ENCODE measurements at regions not wholly inside any gene's neighbourhood (a gene's known extent, or its start where the extent isn't known, plus 50 kb on each side); places are given as distances from the start of the nearest gene placed in this dataset.
A peak's percentile ranks its signal among the peaks of the same experiment; 100 is the strongest.

DNA sequence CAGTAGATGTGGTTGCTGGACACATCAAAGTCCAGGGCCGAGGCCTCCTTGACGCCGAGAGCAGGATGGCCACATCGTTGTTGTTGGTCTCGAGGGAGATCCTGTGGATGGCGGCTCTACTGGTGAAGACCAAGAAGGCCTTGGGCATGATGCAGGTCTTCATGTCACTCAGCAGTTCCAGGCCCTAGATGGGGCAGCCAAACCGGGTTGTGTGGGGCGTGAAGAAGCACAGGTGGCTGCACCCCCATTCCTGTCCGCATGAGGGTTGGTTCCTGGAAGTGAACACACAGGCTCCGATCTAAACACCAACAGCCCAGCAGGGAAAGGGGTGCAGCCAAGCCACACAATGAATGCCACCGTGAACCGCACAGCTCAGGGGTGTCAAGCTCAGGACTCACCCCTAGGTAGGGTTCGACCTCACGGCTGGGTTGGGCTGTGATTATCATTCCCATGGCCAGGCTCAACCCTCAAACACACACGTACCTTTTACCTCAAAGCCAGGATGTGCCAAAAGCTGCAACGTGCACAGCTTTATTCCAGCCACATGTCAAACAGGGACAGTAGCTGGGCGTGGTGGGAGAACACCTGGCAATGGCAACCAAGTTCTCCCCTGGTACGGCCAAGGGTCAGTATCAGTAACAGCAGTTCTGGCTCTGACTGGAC is 132.3 kb downstream of the CRYBB2 start:
- no peak for DNase-seq

DNA sequence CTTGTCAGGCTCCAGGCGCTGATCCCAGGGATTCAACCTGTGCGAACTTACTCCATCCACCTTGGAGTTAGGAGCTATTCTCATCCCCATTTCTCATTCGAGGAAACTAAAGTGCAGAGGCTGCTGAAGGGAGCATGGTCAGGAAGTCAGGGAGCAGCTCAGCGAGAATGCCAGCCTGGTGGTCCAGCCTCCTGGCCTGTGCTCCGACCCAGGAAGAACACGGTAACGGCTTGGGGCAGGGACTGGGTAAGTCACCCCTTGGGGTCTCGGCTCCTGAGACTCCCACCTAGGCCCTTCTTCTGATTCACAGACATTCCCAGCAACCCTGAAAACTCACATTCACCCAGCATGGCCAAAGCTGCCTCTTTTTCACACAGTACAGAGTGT is 132.8 kb downstream of the CRYBB2 start:
- no peak for DNase-seq

GRCh38 chr22:25353516-25354445 is 134.3 kb downstream of the CRYBB2 start:
- DNase-seq: no peak

DNA sequence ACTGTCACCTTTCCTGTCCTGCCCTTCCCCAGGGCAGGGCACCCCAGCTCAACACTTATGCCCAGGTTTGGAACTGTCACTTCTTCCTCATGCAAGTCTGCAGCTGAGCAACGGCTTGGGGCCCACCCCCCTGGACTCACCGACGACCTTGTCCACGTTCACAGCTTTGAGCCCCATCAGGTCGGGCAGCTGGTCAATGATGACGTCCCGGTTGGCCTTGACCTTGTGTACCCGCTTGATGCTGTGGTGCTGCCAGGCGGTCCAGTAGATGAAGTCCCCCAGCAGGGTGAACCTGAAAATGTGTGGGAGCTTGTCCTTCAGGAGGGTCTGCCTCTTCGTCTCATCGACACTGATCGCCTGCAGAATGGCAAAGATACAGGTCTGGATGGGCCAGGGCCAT is 135.0 kb downstream of the CRYBB2 start:
- no peak for DNase-seq

- DNase-seq: no peak
Measured at GRCh38 chr22:25357132-25357455, 137.7 kb downstream of the CRYBB2 start.

DNA sequence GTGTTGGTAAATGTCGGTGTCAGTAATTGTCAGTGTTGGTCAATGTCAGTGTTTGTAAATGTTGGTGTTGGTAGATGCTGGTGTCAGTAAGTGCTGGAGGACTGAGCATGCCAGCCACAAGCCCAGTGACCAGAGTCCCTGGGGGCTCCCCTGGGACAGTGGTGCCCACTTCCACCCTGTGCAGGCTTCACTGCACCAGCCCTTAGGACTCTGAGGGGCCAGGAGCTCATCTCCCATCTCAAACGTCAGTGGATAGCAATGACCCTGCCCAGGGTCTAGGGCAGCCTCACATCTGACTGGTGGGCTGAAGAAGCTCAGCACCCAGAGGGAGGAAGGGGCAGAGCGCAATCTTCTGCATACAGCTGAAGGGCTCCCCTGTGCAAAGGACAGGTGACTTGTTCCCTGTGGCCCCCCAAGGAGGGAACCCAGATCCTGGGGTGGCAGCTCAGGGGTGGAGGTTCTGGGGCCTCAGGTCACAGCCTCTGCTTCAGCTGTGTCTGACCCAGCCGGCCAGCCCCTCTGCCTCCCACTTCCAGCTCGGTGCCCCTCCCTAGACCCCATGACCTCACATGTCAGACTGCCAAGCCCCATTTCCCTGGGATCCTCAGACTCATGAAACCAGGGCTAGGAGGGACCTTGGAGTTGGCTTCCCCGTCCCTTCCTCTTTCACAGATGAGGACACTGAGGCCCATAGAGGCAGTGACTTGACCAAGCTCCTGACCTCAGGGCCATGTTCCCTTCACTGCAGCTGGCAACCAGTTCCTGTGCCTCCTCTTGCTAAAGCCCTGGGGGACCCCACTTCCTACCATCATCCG is 138.4 kb downstream of the CRYBB2 start:
- DNase-seq: no peak

DNA sequence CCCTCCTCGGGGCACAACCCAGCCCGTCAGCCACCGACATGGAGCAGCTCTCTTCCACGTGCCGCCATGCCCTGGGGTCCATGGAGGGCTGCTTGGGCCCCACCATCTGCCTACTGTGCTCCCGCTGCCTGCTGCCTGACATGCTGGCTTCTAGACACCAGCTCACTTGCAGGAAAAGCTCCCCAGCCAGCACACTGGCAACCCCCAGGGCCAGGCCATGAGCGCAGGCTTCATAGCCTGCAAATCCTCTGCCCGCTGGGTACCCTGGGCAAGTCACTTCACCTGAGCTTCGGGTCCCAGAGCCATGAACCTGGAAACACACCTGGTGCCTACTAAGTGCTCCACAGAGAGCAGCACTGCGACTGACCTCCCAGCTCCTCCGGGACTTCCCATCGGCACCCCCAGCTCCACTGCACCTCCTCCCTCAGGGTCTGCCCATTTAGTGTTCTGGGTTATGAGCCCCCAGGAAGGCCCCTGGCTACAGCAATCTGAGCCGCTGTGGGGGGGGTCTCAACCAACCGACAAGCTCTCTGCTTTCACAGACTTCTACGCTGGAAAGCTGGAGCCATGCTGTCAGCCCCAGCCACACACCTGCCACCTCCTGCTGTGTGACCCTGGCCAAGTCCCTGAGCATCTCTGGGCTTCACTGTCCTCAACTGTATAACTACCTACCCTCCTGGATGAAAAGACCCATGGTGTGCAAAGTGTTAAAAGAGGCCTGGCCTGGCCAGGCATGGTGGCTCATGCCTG is 139.2 kb downstream of the CRYBB2 start:
- no peak for DNase-seq

- DNase-seq: no peak
Measured at GRCh38 chr22:25359601-25360261, 140.3 kb downstream of the CRYBB2 start.

DNA sequence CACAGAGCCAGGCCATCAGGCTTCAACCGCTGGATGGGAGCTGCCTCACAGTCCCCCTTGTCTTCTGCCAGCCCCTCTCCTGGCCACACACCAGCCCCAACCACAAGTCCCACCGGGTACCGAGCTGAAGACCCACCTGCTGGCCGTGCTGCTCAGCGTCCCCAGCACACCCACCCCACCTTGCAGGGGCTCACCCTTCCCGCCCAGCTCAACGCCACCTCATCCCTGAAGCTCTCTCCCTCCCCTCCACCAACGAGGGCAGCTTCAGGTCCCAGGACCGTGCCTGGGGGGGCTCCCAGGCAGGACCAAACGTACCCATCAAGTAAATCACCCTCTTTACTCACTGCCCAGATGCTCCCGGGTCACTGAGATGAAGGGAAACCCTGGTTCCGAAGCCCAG is 141.0 kb downstream of the CRYBB2 start:
- DNase-seq: no peak

- no peak for DNase-seq
Measured at GRCh38 chr22:25360891-25361645, 141.6 kb downstream of the CRYBB2 start.

DNA sequence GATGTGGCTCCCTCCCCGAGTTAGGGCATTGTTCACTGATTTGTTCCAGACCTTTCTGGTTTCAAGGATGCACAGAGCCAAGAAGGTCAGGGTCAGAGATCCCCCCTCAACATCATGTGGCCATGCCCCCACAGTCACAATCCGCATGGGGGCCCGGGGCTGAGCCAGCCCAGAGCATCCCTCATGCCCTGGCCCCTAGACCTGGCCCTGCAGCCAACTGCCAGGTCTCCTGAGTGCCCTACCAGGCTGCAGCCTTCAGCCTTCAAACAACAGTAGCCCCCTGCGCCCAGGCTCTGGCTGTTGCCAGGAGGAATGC is 142.4 kb downstream of the CRYBB2 start:
- no peak for DNase-seq

DNA sequence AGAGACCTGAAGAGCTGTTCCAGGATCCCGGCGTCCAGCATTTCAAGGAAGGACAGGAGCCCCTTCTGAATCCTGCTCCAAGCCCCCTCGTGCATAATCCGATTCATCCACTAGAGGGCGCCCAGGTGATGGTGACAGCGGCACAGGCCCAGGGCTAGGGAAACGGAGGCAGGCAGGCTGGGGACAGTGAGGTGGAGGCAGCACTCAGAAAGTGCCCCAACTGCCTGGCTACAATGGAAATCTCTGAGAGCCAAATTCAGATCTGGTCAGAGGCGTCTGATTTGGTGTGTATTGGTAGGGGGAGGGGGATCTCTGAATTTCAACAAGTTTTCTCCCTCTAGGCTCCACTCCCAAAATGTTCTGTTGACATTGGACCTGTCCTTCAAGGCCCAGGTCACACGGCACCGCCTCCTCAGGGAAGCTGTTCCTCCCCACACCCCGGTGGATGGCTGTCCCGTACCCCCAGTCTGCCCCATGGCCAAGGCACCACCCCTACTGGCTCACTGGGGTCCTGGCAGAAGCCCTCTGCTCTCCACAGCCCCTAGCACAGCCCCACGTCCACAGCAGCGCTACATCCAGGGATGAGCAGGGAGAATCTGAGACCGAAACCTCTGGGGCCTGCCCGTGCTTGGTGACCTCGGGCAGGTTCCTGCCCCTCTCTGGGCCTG is 142.9 kb downstream of the CRYBB2 start:
- DNase-seq: peak; percentile 31

- DNase-seq: no peak
Measured at GRCh38 chr22:25362883-25363240, 143.4 kb downstream of the CRYBB2 start.

DNA sequence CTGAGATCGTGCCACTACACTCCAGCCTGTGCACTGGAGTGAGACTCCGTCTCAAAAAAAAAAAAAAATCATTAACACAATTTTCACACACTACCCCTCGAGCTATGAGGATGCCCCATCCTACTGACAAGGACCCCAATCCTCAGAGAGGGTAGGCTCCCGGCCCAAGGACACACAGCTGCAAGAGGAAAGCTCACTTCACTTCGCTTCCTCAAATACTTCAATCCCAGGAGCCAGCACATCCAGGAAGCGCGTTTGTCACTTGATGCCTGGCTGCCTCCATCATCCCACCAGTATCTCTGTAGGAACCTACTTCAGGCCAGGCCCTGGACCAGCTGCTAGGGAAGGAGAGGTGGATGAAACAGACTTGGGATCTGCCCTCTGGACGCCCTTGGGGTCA is 144.0 kb downstream of the CRYBB2 start:
- no peak for DNase-seq

DNA sequence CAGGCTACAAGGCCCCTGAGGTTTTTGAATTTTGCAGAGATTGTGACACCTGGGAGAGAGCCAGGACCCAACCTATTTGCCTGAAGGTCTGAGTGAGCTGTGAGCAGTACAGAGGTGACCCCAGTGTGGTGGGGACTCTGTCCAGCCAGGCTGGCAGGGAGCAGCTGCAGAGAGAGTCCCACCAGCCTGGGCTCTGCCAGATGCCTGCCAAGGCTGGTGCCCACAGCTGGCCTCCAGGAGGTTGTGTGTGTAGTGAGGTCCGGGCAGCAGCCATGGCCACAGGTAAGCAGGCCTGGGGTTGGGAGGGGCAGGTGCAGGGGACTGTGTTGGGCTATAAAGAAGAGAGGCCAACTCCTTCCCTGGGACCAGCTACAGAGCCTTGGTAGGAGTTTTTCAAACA is 144.8 kb downstream of the CRYBB2 start:
- DNase-seq: no peak

DNA sequence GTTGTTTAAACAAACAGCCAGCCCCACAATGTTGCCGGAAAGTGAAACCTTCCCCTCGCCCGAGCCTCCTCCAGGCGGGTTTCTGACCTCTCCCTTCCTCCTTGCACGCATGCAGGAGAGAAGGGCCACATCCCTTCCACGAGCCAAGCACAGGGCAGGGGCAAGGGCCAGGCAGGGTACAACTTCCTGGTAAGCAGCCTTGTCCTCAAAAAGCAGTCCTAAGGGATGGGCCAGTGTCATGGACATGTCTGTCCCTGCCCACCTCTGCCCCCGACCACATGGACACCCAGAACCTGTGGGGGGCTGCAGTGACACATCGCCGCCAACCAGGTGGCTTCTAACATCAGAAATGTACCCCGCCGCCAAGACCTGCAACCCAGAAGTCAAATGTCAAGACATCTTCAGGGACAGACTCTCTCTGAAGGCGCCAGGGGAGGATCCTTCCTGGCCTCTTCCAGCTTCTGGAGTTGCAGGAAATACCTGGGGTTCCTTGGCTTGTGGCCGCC is 145.3 kb downstream of the CRYBB2 start:
- DNase-seq: no peak

GRCh38 chr22:25365491-25366261 is 146.2 kb downstream of the CRYBB2 start:
- no peak for DNase-seq

- DNase-seq: no peak
Measured at GRCh38 chr22:25366408-25366807, 147.0 kb downstream of the CRYBB2 start.

GRCh38 chr22:25366876-25367466 is 147.5 kb downstream of the CRYBB2 start:
- no peak for DNase-seq

- no peak for DNase-seq
Measured at GRCh38 chr22:25367756-25368155, 148.3 kb downstream of the CRYBB2 start.

All from NK-92 treated with Interleukin-12 subunit alpha and Interleukin-12 subunit beta, amount 100 ng/mL, for 24 hours (cell line).